Gastrocnemius medialis (tissue), 4 donors: ENCODE measurements at regions not wholly inside any gene's neighbourhood (a gene's known extent, or its start where the extent isn't known, plus 50 kb on each side); places are given as distances from the start of the nearest gene placed in this dataset.

ENCODE experiments used
- ATAC-seq, 2 donors: fragments of 150-250 bp; one replicate each; pipeline ENCODE4 v1.9.1; 2016
- DNase-seq, 2 donors: peaks; one replicate each; pipeline ENCODE4 v3.0.0-alpha.2; 2019
- H3K27ac ChIP-seq, 4 donors: fragments of 200-600 bp; sonication (generic); 1 replicate in 1 of 4; 2 replicates in 3 of 4; pipeline ENCODE4 v1.5.1; 2016 to 2018; ENCODE audit warnings: mild to moderate bottlenecking in 2 of 4, moderate library complexity in 1 of 4
- H3K27me3 ChIP-seq, 3 donors: fragments of 200-600 bp; sonication (generic) in 2 of 3; 1 replicate in 1 of 3; 2 replicates in 2 of 3; pipeline versions ENCODE4 v1.5.1 to v1.6.0; 2016 to 2019; ENCODE audit warnings: mild to moderate bottlenecking in 1 of 3, moderate library complexity in 1 of 3
- H3K36me3 ChIP-seq, 2 donors: fragments of 200-600 bp; sonication (generic) in 1 of 2; one replicate each; pipeline ENCODE4 v1.5.1; 2017 to 2018
- H3K4me1 ChIP-seq, 2 donors: fragments of 200-600 bp; sonication (generic) in 1 of 2; one replicate each; pipeline ENCODE4 v1.5.1; 2016 to 2017; ENCODE audit warnings: mild to moderate bottlenecking in 2 of 2
- H3K4me3 ChIP-seq, 4 donors: fragments of 200-600 bp; sonication (generic) in 3 of 4; 1 replicate in 1 of 4; 2 replicates in 3 of 4; pipeline ENCODE4 v1.5.1; 2016 to 2019; ENCODE audit warnings: mild to moderate bottlenecking in 2 of 4
- H3K9me3 ChIP-seq, 3 donors: fragments of 200-600 bp; sonication (generic) in 2 of 3; 1 replicate in 1 of 3; 2 replicates in 2 of 3; pipeline ENCODE4 v1.5.1; 2016 to 2019
- POLR2A ChIP-seq, 2 donors: fragments of 450-650 bp; IDR thresholded peaks; one replicate each; pipeline ENCODE4 v1.6.1; 2017; ENCODE audit warnings: antibody characterized with exemption in 2 of 2, mild to moderate bottlenecking in 2 of 2, moderate library complexity in 2 of 2
- in situ Hi-C, 4 donors: fragments of 200-750 bp; cut with MboI; loops; one replicate each; pipeline versions ENCODE4 v1.15.0 to v1.8.0; 2017; ENCODE audit warnings: low sequenced_read_pairs in 4 of 4
- intact Hi-C: fragments of 100-400 bp; cut with DNase I; formaldehyde crosslinking; loops from one replicate; pipeline ENCODE4 v1.15.1; 2023; ENCODE audit warnings: low total_unique reads
- TF ChIP-seq, protein P1 (sequence below), 5 experiments: fragments of 450-650 bp in 3 of 5; fragments of 200-600 bp in 2 of 5; sonication (generic) in 2 of 5; IDR thresholded peaks in 4 of 5; conservative IDR thresholded peaks in 1 of 5; 1 replicate in 4 of 5; 2 replicates in 1 of 5; pipeline ENCODE4 v1.5.1; 2016 to 2019; ENCODE audit warnings: antibody characterized with exemption in 5 of 5, mild to moderate bottlenecking in 3 of 5, moderate library complexity in 3 of 5

DNA sequence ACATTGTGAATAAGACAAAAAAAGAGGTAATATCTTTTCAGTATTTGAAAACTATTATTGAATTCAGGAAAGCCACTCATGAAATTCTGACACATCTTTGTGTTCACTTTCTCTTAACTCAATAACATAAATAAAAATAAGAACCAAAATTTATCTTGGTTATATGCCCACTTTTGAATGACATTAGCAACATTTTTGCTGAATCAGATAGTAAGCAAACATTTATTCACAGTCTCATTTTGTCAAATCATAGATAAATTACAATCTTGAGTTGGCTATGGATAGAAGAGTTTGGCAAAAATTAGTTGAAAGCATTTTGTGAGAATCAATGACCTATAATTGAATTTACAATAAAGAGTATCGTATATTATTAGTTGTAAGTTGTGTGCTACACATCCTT is 545.1 kb upstream of the PKDCC start:
- ATAC-seq (no peak), DNase-seq (no peak)
- Histone ChIP-seq H3K36me3 (no peaks in the 10 kb centered on the region), H3K4me1 (no peaks in the 10 kb centered on the region), H3K4me3 (no peak overlapping the region), H3K9me3 (no peaks in the 10 kb centered on the region), H3K27ac (no peak overlapping the region), H3K27me3 (no peaks in the 10 kb centered on the region)
- intact Hi-C loops = no loop called here
- TF ChIP-seq, protein P1, sequence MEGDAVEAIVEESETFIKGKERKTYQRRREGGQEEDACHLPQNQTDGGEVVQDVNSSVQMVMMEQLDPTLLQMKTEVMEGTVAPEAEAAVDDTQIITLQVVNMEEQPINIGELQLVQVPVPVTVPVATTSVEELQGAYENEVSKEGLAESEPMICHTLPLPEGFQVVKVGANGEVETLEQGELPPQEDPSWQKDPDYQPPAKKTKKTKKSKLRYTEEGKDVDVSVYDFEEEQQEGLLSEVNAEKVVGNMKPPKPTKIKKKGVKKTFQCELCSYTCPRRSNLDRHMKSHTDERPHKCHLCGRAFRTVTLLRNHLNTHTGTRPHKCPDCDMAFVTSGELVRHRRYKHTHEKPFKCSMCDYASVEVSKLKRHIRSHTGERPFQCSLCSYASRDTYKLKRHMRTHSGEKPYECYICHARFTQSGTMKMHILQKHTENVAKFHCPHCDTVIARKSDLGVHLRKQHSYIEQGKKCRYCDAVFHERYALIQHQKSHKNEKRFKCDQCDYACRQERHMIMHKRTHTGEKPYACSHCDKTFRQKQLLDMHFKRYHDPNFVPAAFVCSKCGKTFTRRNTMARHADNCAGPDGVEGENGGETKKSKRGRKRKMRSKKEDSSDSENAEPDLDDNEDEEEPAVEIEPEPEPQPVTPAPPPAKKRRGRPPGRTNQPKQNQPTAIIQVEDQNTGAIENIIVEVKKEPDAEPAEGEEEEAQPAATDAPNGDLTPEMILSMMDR (IDR thresholded peaks at IDR 0.05 in 4 of 5, conservative IDR thresholded peaks at IDR 0.05 in 1 of 5) = no peak
- TF ChIP-seq POLR2A (IDR thresholded peaks at IDR 0.05) = no peak
- in situ Hi-C loops = no loop called here

DNA sequence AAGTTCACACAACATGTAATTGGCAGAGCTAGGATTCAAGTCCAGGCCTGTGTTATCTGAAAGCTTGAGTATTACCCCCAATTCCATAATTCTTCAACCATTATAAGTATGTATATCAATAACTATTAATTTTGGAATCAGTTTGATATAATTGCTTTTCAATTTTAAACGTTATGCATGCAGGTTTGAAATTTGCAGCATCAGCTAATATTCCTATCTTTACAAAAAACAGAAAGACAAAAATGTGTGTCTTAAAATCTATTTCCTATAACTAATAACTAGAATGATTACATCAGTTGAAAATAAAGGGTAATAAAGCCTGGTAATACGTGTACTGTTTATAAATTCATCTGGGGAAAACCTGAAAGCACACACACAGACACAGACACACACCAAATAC is 543.3 kb upstream of the PKDCC start:
- no peak overlapping the region for H3K4me3 ChIP-seq
- DNase-seq = no peak
- intact Hi-C loops = no loop called here
- no peaks in the 10 kb centered on the region for H3K36me3 ChIP-seq
- no peaks in the 10 kb centered on the region for H3K27me3 ChIP-seq
- in situ Hi-C loops = no loop called here
- H3K4me1 ChIP-seq = no peaks in the 10 kb centered on the region
- no peak for ATAC-seq
- H3K9me3 ChIP-seq = no peaks in the 10 kb centered on the region
- H3K27ac ChIP-seq = no peak overlapping the region
- TF ChIP-seq, protein P1 (IDR thresholded peaks at IDR 0.05 in 4 of 5, conservative IDR thresholded peaks at IDR 0.05 in 1 of 5) = no peak
- TF ChIP-seq POLR2A (IDR thresholded peaks at IDR 0.05) = no peak

DNA sequence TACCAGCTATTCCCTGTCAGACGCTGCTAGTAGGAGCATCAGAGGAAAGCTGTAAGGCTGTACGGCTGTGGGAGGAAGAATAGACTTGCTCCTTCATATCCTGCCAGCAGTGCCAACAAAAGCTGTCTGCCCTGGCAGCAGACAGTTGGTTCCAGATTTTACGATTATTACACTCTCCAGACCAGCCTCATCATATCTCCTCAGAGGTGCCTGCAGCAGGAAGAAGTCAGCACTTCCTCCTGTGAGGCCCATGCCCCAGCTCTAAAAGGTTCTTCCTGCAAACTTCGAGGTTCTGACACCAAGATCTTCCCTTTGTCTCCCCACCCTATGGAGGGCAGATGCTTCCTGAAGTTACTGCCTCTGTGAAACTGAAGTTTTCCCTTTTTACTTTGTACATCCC is 537.7 kb upstream of the PKDCC start:
- Histone ChIP-seq H3K36me3 (no peaks in the 10 kb centered on the region), H3K4me3 (no peak overlapping the region), H3K4me1 (no peaks in the 10 kb centered on the region), H3K27ac (no peak overlapping the region), H3K27me3 (no peaks in the 10 kb centered on the region), H3K9me3 (no peaks in the 10 kb centered on the region)
- DNase-seq (no peak), ATAC-seq (no peak)
- TF ChIP-seq POLR2A (IDR thresholded peaks at IDR 0.05) = no peak
- TF ChIP-seq, protein P1 (IDR thresholded peaks at IDR 0.05 in 4 of 5, conservative IDR thresholded peaks at IDR 0.05 in 1 of 5) = no peak
- in situ Hi-C loops (no loop called here), intact Hi-C loops (no loop called here)

DNA sequence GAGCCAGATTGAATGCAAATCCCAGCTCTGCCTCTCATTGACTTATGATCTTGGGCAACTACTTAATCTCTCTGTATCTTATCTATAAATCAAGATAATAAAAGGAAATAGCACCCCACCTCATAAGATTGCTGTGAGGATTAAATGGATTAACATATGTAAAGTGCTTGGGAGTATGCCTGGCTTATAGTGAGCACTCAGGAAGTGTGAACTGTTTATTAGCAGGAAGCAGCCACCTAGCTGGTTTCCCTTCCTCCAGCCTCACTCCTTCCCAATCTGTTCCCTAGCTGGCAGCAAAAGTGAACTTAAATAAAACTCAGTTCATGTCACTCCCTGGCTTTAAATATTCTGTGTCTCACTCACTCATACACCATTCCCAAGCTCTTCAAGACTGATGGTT is 526.6 kb upstream of the PKDCC start:
- no peaks in the 10 kb centered on the region for H3K36me3 ChIP-seq
- H3K27ac ChIP-seq = no peak overlapping the region
- H3K27me3 ChIP-seq = no peaks in the 10 kb centered on the region
- no peaks in the 10 kb centered on the region for H3K9me3 ChIP-seq
- intact Hi-C loops (no loop called here), in situ Hi-C loops (no loop called here)
- TF ChIP-seq, protein P1 (IDR thresholded peaks at IDR 0.05 in 4 of 5, conservative IDR thresholded peaks at IDR 0.05 in 1 of 5) = no peak
- TF ChIP-seq POLR2A (IDR thresholded peaks at IDR 0.05) = no peak
- ATAC-seq (no peak), DNase-seq (no peak)
- no peak overlapping the region for H3K4me3 ChIP-seq
- H3K4me1 ChIP-seq = no peaks in the 10 kb centered on the region

DNA sequence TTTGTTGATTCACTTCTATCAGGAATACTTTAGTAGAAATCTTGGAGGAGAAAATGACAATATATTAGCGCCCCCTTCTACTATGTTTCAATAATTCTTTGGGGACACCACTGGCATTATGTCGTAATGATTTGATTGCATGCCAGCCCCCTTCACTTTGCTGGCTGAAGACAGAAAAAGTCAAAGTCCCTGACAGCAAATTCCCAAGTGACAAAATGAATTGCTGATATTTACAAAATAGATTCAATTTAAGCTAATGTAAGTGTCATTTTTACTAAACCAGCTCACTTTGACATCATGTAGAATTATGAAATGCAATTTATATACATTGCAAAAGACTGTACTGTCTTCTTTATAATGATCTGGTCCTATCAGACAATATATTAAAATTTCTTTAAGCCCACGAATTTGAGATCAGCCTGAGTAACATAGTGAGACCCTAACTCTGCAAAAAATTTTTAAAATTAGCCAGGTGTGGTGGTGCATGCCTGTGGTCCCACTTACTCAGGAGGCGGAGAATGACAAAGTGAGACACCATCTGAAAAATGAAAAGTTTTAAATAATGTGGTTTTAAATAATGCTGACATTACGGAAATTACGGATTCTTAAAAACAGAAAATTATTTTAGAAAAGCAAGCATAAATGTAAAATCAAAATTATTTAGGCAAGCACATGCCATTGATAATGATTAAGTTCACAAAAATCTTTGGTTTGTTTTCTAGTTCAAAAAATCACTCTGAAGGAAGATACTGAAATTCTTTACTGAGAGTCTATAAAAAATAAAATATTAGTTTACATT is 520.1 kb upstream of the PKDCC start:
- no peak for DNase-seq
- no peaks in the 10 kb centered on the region for H3K9me3 ChIP-seq
- no peak for ATAC-seq
- H3K4me1 ChIP-seq = no peaks in the 10 kb centered on the region
- intact Hi-C loops (no loop called here), in situ Hi-C loops (no loop called here)
- no peaks in the 10 kb centered on the region for H3K27me3 ChIP-seq
- H3K36me3 ChIP-seq = no peaks in the 10 kb centered on the region
- TF ChIP-seq, protein P1 (IDR thresholded peaks at IDR 0.05 in 4 of 5, conservative IDR thresholded peaks at IDR 0.05 in 1 of 5) = no peak
- TF ChIP-seq POLR2A (IDR thresholded peaks at IDR 0.05) = no peak
- H3K27ac ChIP-seq = no peak overlapping the region
- no peak overlapping the region for H3K4me3 ChIP-seq
